GM12878 (cell line): ENCODE measurements at regions not wholly inside any gene's neighbourhood (a gene's known extent, or its start where the extent isn't known, plus 50 kb on each side); places are given as distances from the start of the nearest gene placed in this dataset.

Experiments
- ATAC-seq: fragments of 200-7000 bp; cut with Tn5 transposase; 3 replicates; pipeline ENCODE4 v1.9.1; 2020; ENCODE audit warnings: mild to moderate bottlenecking, moderate library complexity
- BruUV-seq: library from RNA; stranded (reverse); fragments of 400-500 nt; replicated peaks from 2 replicates; lab custom pipeline; 2021; lab: Mats Ljungman, UMichigan
- CTCF ChIA-PET: fragments of 300-600 bp; sonication (Branson Sonifier 250); formaldehyde crosslinking; extraction: SDS; loops from one replicate; lab custom pipeline; 2021; ENCODE audit warnings: inconsistent platforms; lab: Yijun Ruan, JAX
- POLR2A ChIA-PET: fragments of 350-600 bp; formaldehyde crosslinking; extraction: SDS; loops from one replicate; lab custom pipeline; 2021; ENCODE audit warnings: inconsistent platforms; lab: Charles Lee
- RAD21 ChIA-PET: fragments of 300-600 bp; sonication (Branson Sonifier 250); formaldehyde crosslinking; loops from one replicate; lab custom pipeline; 2023; ENCODE audit warnings: antibody characterized with exemption; ENCODE audit not compliant: unreplicated experiment; lab: Charles Lee
- SMC1A ChIA-PET: fragments of 300-600 bp; sonication (Branson Sonifier 250); formaldehyde crosslinking; loops from one replicate; lab custom pipeline; 2023; ENCODE audit not compliant: unreplicated experiment, uncharacterized antibody; lab: Charles Lee
- DNase-seq: peaks from one replicate; pipeline ENCODE4 v3.0.0-alpha.2; 2011; ENCODE audit warnings: low read depth, low spot score
- FAIRE-seq: peaks from 3 replicates; lab custom pipeline; 2011; peaks lifted over from hg19 to GRCh38; lab: Jason Lieb, UNC
- H2AFZ ChIP-seq: 2 replicates; pipeline ENCODE4 v1.6.0; 2011; ENCODE audit warnings: low read depth, low read length, control low read depth; ENCODE audit not compliant: control insufficient read depth
- H3K27ac ChIP-seq: 2 replicates; pipeline ENCODE4 v1.5.1; 2011; ENCODE audit warnings: control low read depth; ENCODE audit not compliant: control insufficient read depth, insufficient read depth
- H3K27me3 ChIP-seq, 2 experiments: replicated peaks in 1 of 2; 2 replicates each; pipeline versions ENCODE4 v1.6.0 to v1.6.1; 2011; ENCODE audit warnings: low read length in 1 of 2; ENCODE audit not compliant: control insufficient read depth in 2 of 2, insufficient read depth in 2 of 2
- H3K36me3 ChIP-seq, 2 experiments: 2 replicates each; pipeline ENCODE4 v1.5.1; 2011; ENCODE audit warnings: low read length in 1 of 2; ENCODE audit not compliant: control insufficient read depth in 2 of 2, insufficient read depth in 2 of 2
- H3K4me1 ChIP-seq: 2 replicates; pipeline ENCODE4 v1.6.1; 2011; ENCODE audit warnings: mild to moderate bottlenecking, low read length, moderate library complexity, mixed read lengths; ENCODE audit not compliant: control insufficient read depth, insufficient read depth
- H3K4me2 ChIP-seq: 2 replicates; pipeline ENCODE4 v1.6.0; 2011; ENCODE audit warnings: control low read depth; ENCODE audit not compliant: control insufficient read depth, insufficient read depth
- H3K4me3 ChIP-seq: fragments of 200-600 bp; sonication (generic); 2 replicates; pipeline ENCODE4 v1.5.1; 2016
- H3K79me2 ChIP-seq: 2 replicates; pipeline ENCODE4 v1.6.0; 2011; ENCODE audit warnings: low read length; ENCODE audit not compliant: control insufficient read depth, insufficient read depth
- H3K9ac ChIP-seq: 2 replicates; pipeline ENCODE4 v1.8.0; 2011; ENCODE audit warnings: low read length, control low read depth, mixed read lengths; ENCODE audit not compliant: control insufficient read depth, insufficient read depth
- H3K9me3 ChIP-seq: replicated peaks from 3 replicates; pipeline ENCODE4 v1.5.1; 2011; ENCODE audit warnings: mild to moderate bottlenecking, low read length; ENCODE audit not compliant: control insufficient read depth, insufficient read depth
- H4K20me1 ChIP-seq: 2 replicates; pipeline ENCODE4 v1.6.0; 2011; ENCODE audit not compliant: control insufficient read depth, insufficient read depth
- ATF7 ChIP-seq: fragments of 450-650 bp; IDR thresholded peaks from 2 replicates; pipeline ENCODE4 v1.6.1; 2016; ENCODE audit warnings: low read depth, mild to moderate bottlenecking
- EGR1 ChIP-seq, 2 experiments: IDR thresholded peaks; 1 replicate in 1 of 2; 2 replicates in 1 of 2; pipeline ENCODE4 v1.6.1; 2011 to 2012; ENCODE audit warnings: low read depth in 2 of 2, low read length in 2 of 2, borderline replicate concordance in 1 of 2, mild to moderate bottlenecking in 1 of 2, moderate library complexity in 1 of 2
- EP300 ChIP-seq, 2 experiments: fragments of 150-350 bp in 1 of 2; IDR thresholded peaks; 2 replicates each; pipeline ENCODE4 v1.6.1; 2011 to 2012; ENCODE audit warnings: low read depth in 2 of 2, low read length in 2 of 2, borderline replicate concordance in 1 of 2, improper control_type of control experiment in 1 of 2, inconsistent platforms in 1 of 2; ENCODE audit not compliant: control insufficient read depth in 1 of 2
- HDAC2 ChIP-seq: fragments of 200-600 bp; sonication (generic); IDR thresholded peaks from 2 replicates; pipeline ENCODE4 v1.6.1; 2017
- NFYB ChIP-seq: IDR thresholded peaks from 2 replicates; pipeline ENCODE4 v1.6.1; 2011; ENCODE audit warnings: low read depth, mild to moderate bottlenecking, low read length, improper control_type of control experiment, moderate library complexity; ENCODE audit not compliant: insufficient read depth
- PAX8 ChIP-seq: fragments of 450-650 bp; IDR thresholded peaks from 2 replicates; pipeline ENCODE4 v1.6.1; 2017; ENCODE audit warnings: mild to moderate bottlenecking, moderate library complexity
- RB1 ChIP-seq: fragments of 450-650 bp; formaldehyde crosslinking; IDR thresholded peaks from 2 replicates; pipeline ENCODE4 v1.6.1; 2017; ENCODE audit warnings: mild to moderate bottlenecking, borderline replicate concordance
- RELA ChIP-seq: fragments of 450-650 bp; IDR thresholded peaks from 2 replicates; pipeline ENCODE4 v1.8.0; 2014; ENCODE audit warnings: borderline replicate concordance; ENCODE audit not compliant: partially characterized antibody
- ZNF384 ChIP-seq: IDR thresholded peaks from 2 replicates; pipeline ENCODE4 v1.6.1; 2012; ENCODE audit warnings: low read depth, mild to moderate bottlenecking, low read length, improper control_type of control experiment, borderline replicate concordance
- WGBS: methylation state at CpG from one replicate; pipeline ENCODE4 v1.1.6; 2016; ENCODE audit warnings: low lambda C conversion rate; ENCODE audit not compliant: insufficient replicate concordance, insufficient coverage; ENCODE audit errors: missing lambda C conversion rate; 5-methylcytosine and 5-hydroxymethylcytosine counted together
- in situ Hi-C: fragments of 300-500 bp; cut with MboI; formaldehyde crosslinking; loops from 9 replicates; pipeline ENCODE4 v1.14.3; 2018; ENCODE audit warnings: mixed read lengths
- intact Hi-C: fragments of 100-400 bp; cut with micrococcal nuclease; formaldehyde crosslinking; loops from one replicate; pipeline ENCODE4 v1.14.2; 2022; ENCODE audit not compliant: unreplicated experiment
- TF ChIP-seq, protein P1 (sequence below): IDR thresholded peaks from 2 replicates; pipeline ENCODE4 v1.6.1; 2012; ENCODE audit warnings: low read depth, low read length, improper control_type of control experiment

DNA sequence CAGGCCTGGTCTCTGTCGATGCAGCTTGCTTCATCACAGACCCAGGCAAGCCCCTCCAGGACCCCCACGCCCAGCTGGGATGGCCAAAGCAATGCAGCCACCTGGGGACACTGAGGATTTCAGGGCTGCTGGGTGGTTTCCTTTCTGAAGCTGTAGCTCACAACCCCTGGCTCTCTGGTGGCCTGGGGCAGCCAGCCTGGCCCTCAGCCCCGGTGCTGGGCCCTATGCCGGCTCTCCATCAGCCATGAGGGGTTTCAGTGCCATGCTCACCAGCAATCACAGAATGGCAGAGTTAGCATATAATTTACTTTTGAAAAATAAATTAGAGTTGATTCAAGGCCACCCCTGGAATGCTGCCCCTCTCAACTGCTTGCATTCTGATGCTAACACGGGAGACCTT lies 150.2 kb upstream of the UNC5B start:
- DNase-seq (no peak), ATAC-seq (no peak), FAIRE-seq (no peak)
- H3K27ac ChIP-seq = no peak overlapping the region
- 16% methylated on average over 5 of the region's 5 CpGs for WGBS
- intact Hi-C loops (no loop called here), in situ Hi-C loops (no loop called here)
- SMC1A ChIA-PET = no interaction called here
- H3K27me3 ChIP-seq = no peaks in the 10 kb centered on the region; a peak in 1 of 4 replicates
- no peak overlapping the region for H3K9ac ChIP-seq
- no peaks in the 10 kb centered on the region for H3K79me2 ChIP-seq
- RAD21 ChIA-PET = no interaction called here
- H3K9me3 ChIP-seq = no peaks in the 10 kb centered on the region
- no peaks in the 10 kb centered on the region for H3K4me1 ChIP-seq
- POLR2A ChIA-PET = no interaction called here
- no peak overlapping the region for H3K4me3 ChIP-seq
- no peak overlapping the region for H3K4me2 ChIP-seq
- no peak overlapping the region for H2AFZ ChIP-seq
- no TSS peak for BruUV-seq
- no peak for TF ChIP-seq EGR1 (IDR thresholded peaks at IDR 0.05; ENCODE audit: borderline replicate concordance in 1 of 2, low read depth in 2 of 2, low read length in 2 of 2)
- no peak for TF ChIP-seq ZNF384
- TF ChIP-seq EP300 (IDR thresholded peaks at IDR 0.05; ENCODE audit: borderline replicate concordance in 1 of 2, control insufficient read depth in 1 of 2, low read depth in 2 of 2, low read length in 2 of 2) = no peak
- CTCF ChIA-PET = interaction anchor here (0.7 to 1.7 kb wide), 2 partner anchors 19 to 159 kb away, joined by 3 to 4 read pairs; no protein-coding TSS in a partner anchor
- H3K36me3 ChIP-seq = no peaks in the 10 kb centered on the region
- no peaks in the 10 kb centered on the region for H4K20me1 ChIP-seq

DNA sequence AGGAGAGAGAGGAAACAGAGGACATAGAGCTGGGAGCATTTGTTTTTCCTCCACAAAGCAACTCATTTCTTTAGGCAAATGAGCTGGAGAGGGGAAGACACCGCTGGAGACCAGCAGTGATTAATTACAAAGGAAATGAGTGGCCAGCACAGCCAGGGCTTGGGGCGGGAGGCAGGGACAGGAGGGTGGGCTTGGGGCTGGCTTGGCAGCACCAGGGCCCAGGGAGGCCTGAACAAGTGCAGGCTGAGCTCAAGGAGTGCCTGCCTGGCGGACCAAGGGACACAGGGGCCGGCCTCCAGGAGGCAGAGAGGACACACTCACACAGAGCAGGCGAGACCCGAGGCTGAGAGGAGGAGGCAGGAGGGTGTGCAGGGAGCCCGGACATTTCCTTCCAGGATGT lies 149.0 kb upstream of the UNC5B start:
- H3K27ac ChIP-seq = no peak overlapping the region
- H3K36me3 ChIP-seq = no peaks in the 10 kb centered on the region
- no peak overlapping the region for H3K4me2 ChIP-seq
- CTCF ChIA-PET = interaction anchor here (1.7 to 2.1 kb wide), 2 partner anchors 21 to 138 kb away, joined by 4 to 17 read pairs; no protein-coding TSS in a partner anchor
- H3K9me3 ChIP-seq = no peaks in the 10 kb centered on the region
- no TSS peak for BruUV-seq
- H4K20me1 ChIP-seq = no peaks in the 10 kb centered on the region
- H3K79me2 ChIP-seq = no peaks in the 10 kb centered on the region
- in situ Hi-C loops (no loop called here), intact Hi-C loops (no loop called here)
- no peak for ATAC-seq
- no peaks in the 10 kb centered on the region; a peak in 2 of 4 replicates for H3K27me3 ChIP-seq
- TF ChIP-seq, protein P1, sequence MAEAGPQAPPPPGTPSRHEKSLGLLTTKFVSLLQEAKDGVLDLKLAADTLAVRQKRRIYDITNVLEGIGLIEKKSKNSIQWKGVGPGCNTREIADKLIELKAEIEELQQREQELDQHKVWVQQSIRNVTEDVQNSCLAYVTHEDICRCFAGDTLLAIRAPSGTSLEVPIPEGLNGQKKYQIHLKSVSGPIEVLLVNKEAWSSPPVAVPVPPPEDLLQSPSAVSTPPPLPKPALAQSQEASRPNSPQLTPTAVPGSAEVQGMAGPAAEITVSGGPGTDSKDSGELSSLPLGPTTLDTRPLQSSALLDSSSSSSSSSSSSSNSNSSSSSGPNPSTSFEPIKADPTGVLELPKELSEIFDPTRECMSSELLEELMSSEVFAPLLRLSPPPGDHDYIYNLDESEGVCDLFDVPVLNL = no peak
- TF ChIP-seq RB1 (no peak), PAX8 (no peak), ATF7 (no peak), HDAC2 (no peak), RELA (no peak), NFYB (no peak)
- no peaks in the 10 kb centered on the region for H3K4me1 ChIP-seq
- RAD21 ChIA-PET = interaction anchor here (0.6 to 1.7 kb wide), 3 partner anchors 64 to 138 kb away, joined by 3 to 6 read pairs (median 4); no protein-coding TSS in a partner anchor
- POLR2A ChIA-PET = no interaction called here
- SMC1A ChIA-PET = no interaction called here
- H3K9ac ChIP-seq = no peak overlapping the region
- no peak overlapping the region for H2AFZ ChIP-seq
- no peak overlapping the region for H3K4me3 ChIP-seq
- WGBS = 18% methylated on average over 7 of the region's 7 CpGs
- no peak for FAIRE-seq
- no peak for DNase-seq
